ENCODE measurements at regions not wholly inside any gene's neighbourhood (a gene's known extent, or its start where the extent isn't known, plus 50 kb on each side); places are given as distances from the start of the nearest gene placed in this dataset.
A peak's percentile ranks its signal among the peaks of the same experiment; 100 is the strongest.

DNA sequence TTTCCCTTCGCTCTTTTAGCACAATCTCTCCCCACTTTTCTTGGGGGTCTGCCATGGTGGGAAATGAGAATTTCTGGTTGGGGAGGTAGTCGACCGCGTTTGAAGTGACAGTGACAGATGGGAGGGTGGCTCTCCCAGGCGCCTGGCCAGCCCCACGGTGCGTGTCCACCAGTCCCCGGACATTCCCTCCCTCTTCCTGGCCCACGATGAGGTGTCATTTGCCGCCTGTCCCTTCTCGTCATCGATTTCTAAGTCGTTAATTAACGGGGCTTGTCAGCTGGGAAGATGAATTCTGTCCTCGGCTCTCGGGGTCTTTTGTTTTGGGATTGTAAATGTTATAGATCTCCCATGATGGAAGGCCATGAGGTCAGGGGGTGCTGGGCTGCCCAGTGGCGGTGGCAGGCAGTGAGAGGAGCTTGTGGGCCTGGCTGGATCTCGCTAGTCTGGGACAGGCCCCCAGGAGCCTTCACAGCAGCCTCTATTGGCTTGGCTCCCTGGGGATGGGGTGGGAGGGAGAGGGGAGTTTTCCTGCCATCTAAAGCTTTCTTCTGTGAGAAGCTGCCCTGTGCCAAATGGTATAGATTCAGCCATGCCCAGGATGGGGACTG is 164.2 kb downstream of the MRM1 start:
- H3K36me3 ChIP-seq = no peaks in the 10 kb centered on the region
- no peaks in the 10 kb centered on the region for H3K9me3 ChIP-seq
- no peak for DNase-seq
- H3K27me3 ChIP-seq = no peaks in the 10 kb centered on the region
- no peak overlapping the region for H3K4me3 ChIP-seq

DNA sequence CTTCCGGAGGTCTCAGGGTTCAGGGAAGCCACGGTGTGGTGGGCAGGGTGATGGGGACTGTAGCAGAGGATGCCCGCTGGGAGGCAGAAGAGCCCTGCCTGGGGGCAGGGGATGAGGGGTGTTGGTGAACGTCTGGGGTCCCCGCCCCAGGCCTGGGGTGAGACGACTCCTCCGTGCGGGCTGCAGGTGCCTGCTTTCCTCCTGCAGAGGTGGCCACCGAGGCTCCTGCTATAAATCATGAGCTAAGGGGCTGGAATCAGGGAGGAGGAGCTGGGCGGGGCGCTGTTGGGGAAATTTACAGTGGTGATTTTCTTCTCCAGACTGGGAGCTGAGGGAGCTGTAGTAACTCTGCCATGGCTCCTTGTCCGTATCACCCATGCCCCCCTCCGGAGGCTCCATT is 167.0 kb downstream of the MRM1 start:
- H3K9me3 ChIP-seq = no peaks in the 10 kb centered on the region
- no peak for DNase-seq
- peaks cover 7% of the 10 kb centered on the region; the same call in 1 of the 2 replicates for H3K27me3 ChIP-seq
- H3K4me3 ChIP-seq = no peak overlapping the region
- H3K36me3 ChIP-seq = no peaks in the 10 kb centered on the region

DNA sequence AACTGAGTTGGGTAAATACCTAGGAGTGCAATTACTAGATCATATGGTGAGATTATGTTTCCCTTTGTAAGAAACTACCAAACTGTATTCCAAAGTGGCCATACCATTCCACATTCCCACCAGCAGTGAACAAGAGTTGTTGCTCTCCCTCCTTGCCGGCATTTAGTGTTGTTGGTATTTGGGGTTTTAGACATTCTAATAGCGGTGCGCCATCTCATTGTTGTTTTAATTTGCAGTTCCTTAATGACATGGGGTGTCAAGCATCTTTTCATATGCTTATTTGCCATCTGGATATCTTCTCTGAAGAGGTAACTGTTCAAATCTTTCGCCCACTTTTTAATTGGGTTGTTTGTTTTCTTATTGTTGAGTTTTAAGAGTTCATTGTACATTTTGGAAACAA is 164.2 kb upstream of the LHX1 start:
- H3K27me3 ChIP-seq = peaks cover 20% of the 10 kb centered on the region
- H3K9me3 ChIP-seq = no peaks in the 10 kb centered on the region
- no peak for DNase-seq
- H3K36me3 ChIP-seq = no peaks in the 10 kb centered on the region
- no peak overlapping the region for H3K4me3 ChIP-seq

DNA sequence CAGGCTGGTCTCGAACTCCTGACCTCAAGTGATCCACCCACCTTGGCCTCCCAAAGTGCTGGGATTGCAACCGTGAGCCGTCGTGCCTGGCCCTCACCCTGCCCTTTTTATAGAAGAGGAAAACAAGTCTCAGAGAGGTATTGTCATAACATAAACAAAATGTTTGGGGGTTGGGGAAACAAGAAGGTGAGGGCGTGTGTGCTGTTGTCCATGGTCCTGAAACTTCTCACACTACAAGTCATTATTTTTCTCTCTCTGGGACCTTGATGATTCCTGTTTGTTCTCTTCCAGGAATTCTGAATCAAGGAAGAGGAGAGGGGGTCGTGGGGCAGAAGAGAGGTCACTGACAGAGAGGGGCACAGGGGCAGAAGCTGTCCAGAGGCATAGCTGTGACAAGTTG is 160.2 kb upstream of the LHX1 start:
- Histone ChIP-seq H3K9me3 (no peaks in the 10 kb centered on the region), H3K27me3 (peaks cover 25% of the 10 kb centered on the region), H3K4me3 (no peak overlapping the region), H3K36me3 (no peaks in the 10 kb centered on the region)
- DNase-seq = no peak

DNA sequence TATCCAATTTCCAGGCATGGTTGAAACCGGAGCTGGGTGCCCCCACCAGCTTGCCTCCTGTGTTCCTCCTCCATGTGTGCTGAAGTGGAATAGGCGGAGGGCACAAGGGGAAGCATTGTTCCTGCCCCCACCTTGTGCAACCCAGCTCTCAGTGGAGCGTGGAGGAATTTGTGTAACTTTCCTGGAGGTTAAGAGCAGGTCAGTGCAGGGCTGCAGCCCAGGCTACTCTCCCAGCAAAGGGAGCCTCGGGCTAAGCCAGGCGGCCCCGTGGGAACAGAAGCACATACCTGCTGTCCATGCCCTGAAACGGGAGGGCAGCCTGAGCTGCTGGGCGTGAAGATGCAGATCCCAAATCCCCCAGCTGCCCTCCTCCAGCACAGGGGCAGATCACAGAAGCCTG is 158.8 kb upstream of the LHX1 start:
- Histone ChIP-seq H3K4me3 (no peak overlapping the region), H3K9me3 (no peaks in the 10 kb centered on the region), H3K36me3 (no peaks in the 10 kb centered on the region), H3K27me3 (peaks cover 19% of the 10 kb centered on the region)
- DNase-seq = no peak

DNA sequence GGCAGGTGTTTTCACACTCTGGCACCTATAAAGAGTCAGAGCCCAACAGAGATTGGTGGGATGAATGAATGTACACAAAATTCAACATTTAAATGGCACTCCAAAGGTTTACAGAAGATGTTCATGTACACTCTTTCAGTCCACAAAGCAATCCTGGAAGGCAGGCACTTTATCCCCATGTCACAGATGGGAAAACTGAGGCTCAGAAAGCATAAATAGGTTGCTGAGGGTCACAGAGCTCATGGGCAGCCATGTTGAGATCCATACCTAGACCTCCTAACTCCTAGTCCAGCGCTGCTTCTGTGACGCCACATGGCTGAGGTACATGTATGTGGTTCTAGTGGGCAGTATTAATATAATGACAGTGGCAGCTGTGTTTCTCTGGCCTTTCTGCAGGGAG is 157.7 kb upstream of the LHX1 start:
- Histone ChIP-seq H3K4me3 (no peak overlapping the region), H3K9me3 (no peaks in the 10 kb centered on the region), H3K36me3 (no peaks in the 10 kb centered on the region), H3K27me3 (peaks cover 11% of the 10 kb centered on the region)
- DNase-seq = no peak

DNA sequence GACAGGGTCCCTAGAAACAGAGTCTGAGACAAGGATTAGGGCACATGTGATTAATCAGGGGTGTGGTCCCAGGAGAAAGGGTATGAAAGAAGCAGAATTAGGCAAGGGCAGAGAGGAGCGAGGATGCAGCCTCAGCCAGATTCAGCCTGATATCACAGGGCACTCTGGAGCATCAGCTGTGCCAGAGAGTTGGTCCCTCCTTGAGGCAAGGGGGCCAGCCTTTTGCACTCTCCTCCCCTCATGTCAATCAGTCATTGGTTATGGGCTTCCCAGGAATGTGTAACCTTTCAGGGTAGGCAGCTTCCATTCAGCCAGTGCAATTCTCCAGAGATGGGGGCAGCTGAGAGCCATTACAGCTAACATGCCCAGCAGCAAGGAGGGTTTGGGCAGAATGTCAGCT is 152.6 kb upstream of the LHX1 start:
- no peak overlapping the region for H3K4me3 ChIP-seq
- DNase-seq = no peak
- H3K9me3 ChIP-seq = no peaks in the 10 kb centered on the region
- H3K27me3 ChIP-seq = no peaks in the 10 kb centered on the region; the same call in 1 of the 2 replicates
- H3K36me3 ChIP-seq = no peaks in the 10 kb centered on the region

DNA sequence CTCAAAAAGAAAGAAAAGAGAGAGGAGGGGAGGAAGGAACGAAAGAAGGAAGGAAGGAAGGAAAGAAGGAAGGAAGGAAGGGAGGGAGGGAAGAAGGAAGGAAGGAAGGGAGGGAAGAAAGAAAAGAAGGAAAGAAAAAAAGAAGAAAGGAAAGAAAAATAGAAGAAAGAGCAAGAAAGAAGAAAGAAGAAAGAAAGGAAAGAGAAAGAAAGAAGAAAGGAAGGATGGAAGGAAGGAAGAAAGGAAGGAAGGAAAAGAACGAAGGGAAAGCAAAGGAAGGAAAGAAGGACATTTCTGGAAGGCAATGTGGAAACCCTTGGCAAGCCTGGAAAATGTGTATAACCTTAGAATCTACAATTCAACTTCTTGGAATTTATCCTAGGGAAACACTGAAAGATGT is 150.4 kb upstream of the LHX1 start:
- Histone ChIP-seq H3K27me3 (peaks cover 10% of the 10 kb centered on the region), H3K4me3 (no peak overlapping the region), H3K36me3 (no peaks in the 10 kb centered on the region), H3K9me3 (no peaks in the 10 kb centered on the region)
- no peak for DNase-seq

DNA sequence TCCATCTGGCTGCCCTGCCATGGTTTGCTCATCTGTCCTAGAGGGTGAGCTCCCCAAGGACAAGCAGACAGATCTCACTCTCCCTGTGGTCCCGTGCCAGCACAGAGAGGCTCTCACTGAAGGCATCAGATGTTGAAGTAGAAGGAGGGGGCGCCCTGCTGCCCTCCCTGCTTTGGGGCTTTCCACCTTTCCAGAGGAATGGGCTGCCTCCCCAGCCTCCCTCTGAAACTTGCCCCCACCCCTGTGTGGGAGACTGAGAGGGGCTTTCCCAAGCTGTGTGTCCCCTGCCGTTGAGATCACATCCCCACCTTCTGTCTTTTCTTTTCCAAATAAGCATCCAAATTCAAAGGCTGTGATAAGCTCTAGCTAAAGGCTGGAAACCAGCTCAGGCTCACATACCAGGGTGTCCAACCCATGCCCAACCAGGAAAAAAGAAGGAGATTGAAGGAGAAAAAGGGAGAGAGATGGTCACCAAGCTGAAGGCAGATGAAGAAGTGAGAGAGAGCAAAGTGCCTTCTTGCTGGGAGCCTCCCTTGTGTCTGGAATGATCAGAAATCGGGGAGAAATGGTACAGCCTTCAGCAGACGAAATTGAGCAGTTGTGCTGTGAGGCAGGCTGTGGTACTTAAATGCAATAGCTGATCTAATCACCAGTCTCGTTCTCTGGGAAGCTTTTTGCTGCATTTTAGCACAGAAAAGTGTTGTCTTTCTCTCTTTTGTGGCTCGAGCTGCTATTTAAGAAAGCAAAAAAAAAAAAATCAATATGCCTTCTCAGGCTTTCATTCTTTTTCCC is 145.9 kb upstream of the LHX1 start:
- Histone ChIP-seq H3K4me3 (no peak overlapping the region), H3K27me3 (peaks cover 13% of the 10 kb centered on the region), H3K9me3 (no peaks in the 10 kb centered on the region), H3K36me3 (no peaks in the 10 kb centered on the region)
- no peak for DNase-seq

DNA sequence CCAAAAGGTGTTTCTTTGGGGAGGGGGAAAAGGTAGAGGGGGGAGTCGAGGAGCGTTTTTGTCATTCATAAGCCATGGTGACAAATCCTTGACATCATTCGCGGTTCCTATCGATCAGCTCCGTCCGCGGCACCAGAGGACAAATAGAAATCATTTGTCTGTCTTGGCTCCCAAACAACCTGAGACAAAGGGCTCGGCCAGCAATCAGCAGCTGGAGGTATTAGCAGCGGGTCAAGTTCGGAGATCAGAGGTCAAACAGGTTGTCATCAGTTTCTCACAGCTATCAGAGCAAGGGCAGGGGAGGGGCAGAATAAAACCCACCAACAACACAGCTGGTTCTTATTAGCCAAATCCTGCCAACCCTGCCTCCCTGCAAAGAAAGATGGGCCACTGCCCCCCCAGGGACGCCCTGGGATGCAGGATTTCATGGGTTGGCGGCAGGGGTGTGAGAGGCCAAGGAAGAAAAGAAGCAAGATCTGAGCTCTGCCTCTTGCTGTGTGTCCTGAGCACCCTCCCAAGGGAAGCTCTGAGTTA is 145.3 kb upstream of the LHX1 start:
- no peak overlapping the region for H3K4me3 ChIP-seq
- H3K27me3 ChIP-seq = peaks cover 13% of the 10 kb centered on the region
- H3K36me3 ChIP-seq = no peaks in the 10 kb centered on the region
- no peak for DNase-seq
- no peaks in the 10 kb centered on the region for H3K9me3 ChIP-seq

DNA sequence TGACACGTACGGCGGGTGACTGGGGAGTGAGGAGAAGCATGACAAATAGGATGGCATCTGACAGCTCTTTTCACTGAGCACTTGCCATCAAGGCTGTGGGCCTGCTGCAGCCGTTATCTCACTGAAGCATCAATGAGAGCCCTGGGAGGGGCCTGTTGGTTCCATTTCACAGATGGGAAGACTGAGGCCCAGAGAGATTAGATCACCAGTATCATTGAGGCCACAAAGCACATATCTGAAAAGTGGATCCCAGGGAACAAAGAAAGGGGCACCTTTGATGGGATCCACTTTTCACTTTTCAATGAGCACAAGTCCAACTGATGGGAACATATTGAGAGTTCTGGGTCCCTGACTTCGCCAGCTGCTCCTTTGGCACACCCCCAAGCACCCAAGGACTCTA is 144.4 kb upstream of the LHX1 start:
- H3K27me3 ChIP-seq = peaks cover 13% of the 10 kb centered on the region
- H3K36me3 ChIP-seq = no peaks in the 10 kb centered on the region
- H3K9me3 ChIP-seq = no peaks in the 10 kb centered on the region; the same call in 1 of the 2 replicates
- no peak overlapping the region for H3K4me3 ChIP-seq
- DNase-seq = no peak

DNA sequence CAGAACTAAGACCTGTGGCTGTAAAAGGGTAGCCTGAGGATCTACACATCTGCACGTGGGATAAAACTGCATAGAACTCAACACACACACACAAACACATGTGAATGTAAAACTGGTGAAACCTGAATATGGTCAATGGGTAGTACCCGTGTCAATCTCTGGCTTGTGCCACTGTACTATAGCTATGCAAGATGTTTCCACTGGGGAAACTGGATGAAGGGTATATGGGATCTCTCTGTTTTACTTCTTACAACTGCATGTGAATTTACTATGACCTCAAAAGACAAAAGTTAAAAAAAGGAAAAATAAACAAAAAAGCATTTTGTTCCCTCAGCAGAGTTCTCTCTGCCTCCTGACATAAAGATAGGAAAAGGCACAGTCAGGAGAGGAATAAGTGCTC is 143.3 kb upstream of the LHX1 start:
- Histone ChIP-seq H3K9me3 (no peaks in the 10 kb centered on the region; the same call in 1 of the 2 replicates), H3K36me3 (no peaks in the 10 kb centered on the region), H3K4me3 (no peak overlapping the region), H3K27me3 (peaks cover 13% of the 10 kb centered on the region)
- no peak for DNase-seq

DNA sequence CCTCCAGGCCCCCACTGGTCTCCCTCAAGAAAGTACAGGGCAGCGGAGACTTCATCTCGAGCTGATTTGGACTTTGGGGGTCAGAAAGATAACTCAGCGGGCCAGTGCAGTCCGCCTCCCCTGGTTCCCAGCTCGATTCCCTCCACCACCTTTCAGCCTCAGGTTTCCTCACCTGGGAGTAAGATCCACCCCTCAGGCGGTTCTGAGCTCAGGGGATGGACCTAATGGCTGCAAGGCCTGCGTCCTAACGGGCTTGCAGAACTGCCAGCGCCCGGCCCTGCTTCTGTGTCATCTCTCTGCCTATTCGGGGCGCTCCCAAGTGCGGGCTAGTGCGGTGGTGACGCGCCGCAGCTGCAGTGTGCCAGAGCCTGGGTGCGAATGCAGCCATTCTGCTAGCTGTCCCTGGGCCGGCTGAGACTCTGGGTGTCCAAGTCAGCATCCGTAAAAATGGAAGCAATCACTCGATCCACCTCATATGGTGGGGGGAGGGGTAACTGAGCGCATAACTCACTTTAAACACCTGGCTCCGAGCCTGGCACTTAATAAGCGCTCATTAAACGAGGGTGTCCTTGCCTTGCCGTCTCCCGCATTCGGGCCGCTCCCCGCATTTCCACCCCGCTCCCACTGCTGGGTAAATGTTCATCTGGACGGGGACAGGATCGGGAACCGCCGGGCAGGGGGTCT is 129.6 kb upstream of the LHX1 start:
- H3K36me3 ChIP-seq = no peaks in the 10 kb centered on the region
- peaks cover 60% of the 10 kb centered on the region for H3K27me3 ChIP-seq
- no peak for DNase-seq
- H3K4me3 ChIP-seq = no peak overlapping the region
- no peaks in the 10 kb centered on the region; the same call in 1 of the 2 replicates for H3K9me3 ChIP-seq

DNA sequence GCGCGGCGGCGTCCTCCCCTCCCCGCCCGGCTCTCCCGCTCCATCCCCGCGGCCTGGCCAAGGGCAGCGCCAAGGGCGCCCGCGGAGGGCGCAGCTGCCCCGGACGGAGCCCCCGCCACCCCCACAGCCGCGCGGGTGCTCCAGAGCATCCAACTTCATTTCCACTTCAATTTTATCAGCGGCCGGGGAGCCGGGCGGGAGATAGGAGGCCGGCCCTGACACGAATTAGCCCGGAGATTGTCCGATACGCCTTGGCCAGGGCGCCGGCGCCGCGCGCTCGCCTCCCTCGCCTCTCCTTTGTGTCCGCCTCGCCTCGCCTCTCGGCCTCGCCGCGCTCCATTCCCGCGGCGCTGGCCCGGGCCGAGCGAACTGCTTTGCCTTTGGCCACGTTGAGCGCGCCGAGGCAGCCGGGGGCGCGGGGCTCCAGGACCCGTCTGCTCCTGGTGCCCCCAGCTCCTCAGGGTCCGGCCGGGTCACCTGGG is 129.1 kb upstream of the LHX1 start:
- H3K4me3 ChIP-seq = no peak overlapping the region
- no peaks in the 10 kb centered on the region for H3K36me3 ChIP-seq
- H3K9me3 ChIP-seq = no peaks in the 10 kb centered on the region; the same call in 1 of the 2 replicates
- H3K27me3 ChIP-seq = peaks cover 61% of the 10 kb centered on the region
- DNase-seq = peak; percentile 18

DNA sequence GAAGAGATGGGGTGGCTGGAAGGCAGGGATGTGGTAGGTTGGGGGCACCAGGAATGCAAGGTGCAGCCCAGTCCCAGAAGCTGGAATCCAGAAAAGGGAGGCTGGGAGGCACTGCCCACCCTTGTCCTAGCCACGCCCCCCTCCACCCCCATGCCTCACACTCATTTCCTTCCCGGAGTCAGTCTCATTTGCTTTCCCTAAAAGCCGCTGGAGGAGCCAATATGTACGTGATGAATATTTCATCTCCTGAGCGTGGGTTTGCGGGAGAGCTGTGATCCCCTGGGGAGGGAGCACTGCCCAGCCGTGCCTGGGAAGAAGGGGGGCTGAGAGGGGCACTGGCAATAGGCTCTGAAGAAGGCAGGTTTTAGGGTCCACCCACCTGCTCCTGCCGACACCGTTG is 124.5 kb upstream of the LHX1 start:
- no peaks in the 10 kb centered on the region for H3K36me3 ChIP-seq
- no peak for DNase-seq
- no peak overlapping the region for H3K4me3 ChIP-seq
- H3K9me3 ChIP-seq = no peaks in the 10 kb centered on the region
- peaks cover 49% of the 10 kb centered on the region for H3K27me3 ChIP-seq

DNA sequence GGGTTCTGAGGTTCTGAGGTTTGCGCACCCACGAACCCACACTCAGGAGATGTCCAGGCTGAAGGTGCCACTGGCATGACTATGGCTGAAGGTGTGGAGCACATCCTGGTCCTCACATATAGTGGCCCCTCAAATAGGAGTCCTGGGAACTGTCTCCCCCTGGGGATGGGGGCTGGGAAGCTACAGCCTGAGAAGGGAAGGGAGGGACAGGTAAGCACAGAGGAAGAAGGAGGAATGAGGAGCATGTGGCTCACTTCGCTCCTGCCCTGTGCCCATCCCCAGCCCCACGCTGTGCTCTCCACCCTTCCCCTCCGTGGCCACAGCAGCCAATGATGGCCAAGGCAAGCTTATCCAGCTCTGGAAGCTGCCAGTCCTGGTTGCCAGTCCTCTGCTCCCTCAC is 123.9 kb upstream of the LHX1 start:
- H3K4me3 ChIP-seq = no peak overlapping the region
- no peaks in the 10 kb centered on the region for H3K9me3 ChIP-seq
- DNase-seq = no peak
- peaks cover 44% of the 10 kb centered on the region for H3K27me3 ChIP-seq
- H3K36me3 ChIP-seq = no peaks in the 10 kb centered on the region

DNA sequence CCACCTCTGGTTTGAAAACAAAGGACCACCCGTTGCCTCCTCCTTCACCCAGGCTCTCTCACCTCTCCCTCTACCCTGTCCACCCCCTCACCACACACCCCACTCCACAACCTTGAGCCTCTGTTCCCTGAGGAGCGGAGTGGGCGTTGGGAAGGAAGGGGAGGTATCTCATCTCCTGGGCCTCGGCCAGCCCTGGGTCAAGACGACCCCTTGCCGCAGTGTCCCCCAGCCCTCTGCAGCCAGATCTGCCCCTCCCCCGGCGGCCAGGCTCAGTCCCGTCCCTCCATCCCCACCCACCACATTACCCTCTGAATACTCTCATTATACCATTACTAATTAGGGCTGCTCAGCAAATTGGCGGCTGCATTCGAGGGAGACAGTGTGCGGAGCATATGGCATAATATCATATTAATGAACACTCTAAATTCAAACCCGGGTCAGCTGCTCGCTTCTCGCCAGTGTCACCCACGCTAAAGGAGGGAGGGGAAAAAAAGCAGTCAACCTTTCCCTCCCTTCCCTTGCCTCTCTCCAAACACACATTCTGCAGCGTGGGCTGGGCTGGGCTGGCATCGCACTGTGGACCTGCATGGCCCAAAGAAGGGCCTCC is 123.2 kb upstream of the LHX1 start:
- no peak overlapping the region for H3K4me3 ChIP-seq
- H3K36me3 ChIP-seq = no peaks in the 10 kb centered on the region
- DNase-seq = no peak
- no peaks in the 10 kb centered on the region for H3K9me3 ChIP-seq
- H3K27me3 ChIP-seq = peaks cover 37% of the 10 kb centered on the region

All from MG63 (cell line).